ENCODE measurements at regions not wholly inside any gene's neighbourhood (a gene's known extent, or its start where the extent isn't known, plus 50 kb on each side); places are given as distances from the start of the nearest gene placed in this dataset.

DNA sequence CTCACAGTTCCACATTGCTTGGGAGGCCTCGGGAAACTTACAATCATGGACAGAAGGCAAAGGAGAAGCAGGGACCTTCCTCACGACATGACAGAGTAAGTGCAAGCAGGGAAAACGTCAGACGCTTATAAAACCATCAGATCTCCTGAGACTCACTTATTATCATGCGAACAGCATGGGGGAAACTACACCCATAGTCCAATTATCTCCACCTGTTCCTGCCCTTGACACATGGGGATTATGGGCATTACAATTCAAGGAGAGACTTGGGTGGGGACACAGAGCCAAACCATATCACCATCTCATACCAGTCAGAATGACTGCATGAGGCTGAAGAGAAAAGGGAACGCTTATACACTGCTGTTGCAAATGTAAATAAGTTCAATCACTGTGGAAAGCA is 1066.9 kb upstream of the PCDH7 start:
- TF ChIP-seq, protein P1, sequence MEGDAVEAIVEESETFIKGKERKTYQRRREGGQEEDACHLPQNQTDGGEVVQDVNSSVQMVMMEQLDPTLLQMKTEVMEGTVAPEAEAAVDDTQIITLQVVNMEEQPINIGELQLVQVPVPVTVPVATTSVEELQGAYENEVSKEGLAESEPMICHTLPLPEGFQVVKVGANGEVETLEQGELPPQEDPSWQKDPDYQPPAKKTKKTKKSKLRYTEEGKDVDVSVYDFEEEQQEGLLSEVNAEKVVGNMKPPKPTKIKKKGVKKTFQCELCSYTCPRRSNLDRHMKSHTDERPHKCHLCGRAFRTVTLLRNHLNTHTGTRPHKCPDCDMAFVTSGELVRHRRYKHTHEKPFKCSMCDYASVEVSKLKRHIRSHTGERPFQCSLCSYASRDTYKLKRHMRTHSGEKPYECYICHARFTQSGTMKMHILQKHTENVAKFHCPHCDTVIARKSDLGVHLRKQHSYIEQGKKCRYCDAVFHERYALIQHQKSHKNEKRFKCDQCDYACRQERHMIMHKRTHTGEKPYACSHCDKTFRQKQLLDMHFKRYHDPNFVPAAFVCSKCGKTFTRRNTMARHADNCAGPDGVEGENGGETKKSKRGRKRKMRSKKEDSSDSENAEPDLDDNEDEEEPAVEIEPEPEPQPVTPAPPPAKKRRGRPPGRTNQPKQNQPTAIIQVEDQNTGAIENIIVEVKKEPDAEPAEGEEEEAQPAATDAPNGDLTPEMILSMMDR (conservative IDR thresholded peaks at IDR 0.05; ENCODE audit: low read length): no peak
- no peak overlapping the region for H3K4me3 ChIP-seq (ENCODE audit: low read length)
- no peak for DNase-seq (ENCODE audit: low read depth)

DNA sequence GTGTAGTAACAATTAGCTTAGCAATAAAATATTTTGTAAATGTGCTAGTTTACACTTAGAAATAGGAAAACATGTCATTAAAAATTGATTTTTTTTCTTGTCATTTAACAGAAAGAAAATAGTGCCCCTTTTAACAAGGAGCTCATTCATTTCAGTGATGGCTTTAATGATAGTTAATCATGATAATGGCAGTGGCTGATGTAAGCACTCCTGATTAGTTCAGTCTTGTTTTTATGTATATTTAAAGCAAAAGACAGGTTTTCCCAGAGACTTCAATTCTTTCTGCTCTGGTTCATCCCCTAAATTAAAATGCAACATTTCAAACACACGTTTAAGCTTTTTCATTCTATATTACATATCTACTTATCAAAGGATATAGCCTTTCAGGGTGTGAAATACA is 1039.5 kb upstream of the PCDH7 start:
- DNase-seq (ENCODE audit: low read depth): no peak
- H3K4me3 ChIP-seq (ENCODE audit: low read length): no peak overlapping the region
- TF ChIP-seq, protein P1 (conservative IDR thresholded peaks at IDR 0.05; ENCODE audit: low read length): no peak

DNA sequence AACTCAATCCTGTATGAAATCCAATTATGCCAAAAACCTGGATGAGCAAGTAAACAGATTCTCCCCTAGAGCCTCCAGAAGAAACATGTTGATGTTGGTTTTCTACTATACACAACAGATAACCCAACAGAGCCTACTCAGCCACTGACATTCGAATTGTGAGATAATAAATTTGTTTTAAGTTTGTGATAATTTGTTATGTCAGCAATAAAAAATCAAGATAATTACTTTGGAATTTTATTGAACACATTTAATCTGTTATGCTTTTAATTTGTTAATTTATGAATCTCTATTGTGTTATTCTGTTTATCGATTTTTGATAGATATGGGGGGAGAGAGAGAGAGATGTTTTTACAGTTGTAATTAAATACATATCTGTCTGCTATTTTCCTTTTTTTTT is 1016.1 kb upstream of the PCDH7 start:
- H3K4me3 ChIP-seq (ENCODE audit: low read length): no peak overlapping the region
- no peak for DNase-seq (ENCODE audit: low read depth)
- TF ChIP-seq, protein P1 (conservative IDR thresholded peaks at IDR 0.05; ENCODE audit: low read length): no peak

DNA sequence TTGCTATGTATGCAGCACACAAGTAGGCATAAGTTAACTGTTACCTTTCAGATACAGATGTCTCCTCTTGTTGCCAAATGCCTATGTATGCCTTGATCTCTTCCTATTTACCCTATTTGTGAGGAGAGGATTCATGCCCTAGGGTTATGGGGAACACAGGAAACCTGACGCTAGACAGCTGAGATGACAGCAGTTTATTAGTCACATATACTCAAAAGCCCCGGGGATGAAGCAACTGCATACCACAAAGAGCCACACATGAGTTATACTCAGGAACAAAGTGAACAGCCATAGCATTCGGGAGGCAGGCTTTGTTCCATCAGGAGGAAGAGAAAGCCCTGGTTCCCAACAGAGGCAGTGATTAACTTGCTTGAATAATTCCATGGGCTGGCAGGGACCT is 1011.7 kb upstream of the PCDH7 start:
- DNase-seq (ENCODE audit: low read depth): no peak
- no peak overlapping the region for H3K4me3 ChIP-seq (ENCODE audit: low read length)
- TF ChIP-seq, protein P1 (conservative IDR thresholded peaks at IDR 0.05; ENCODE audit: low read length): no peak

DNA sequence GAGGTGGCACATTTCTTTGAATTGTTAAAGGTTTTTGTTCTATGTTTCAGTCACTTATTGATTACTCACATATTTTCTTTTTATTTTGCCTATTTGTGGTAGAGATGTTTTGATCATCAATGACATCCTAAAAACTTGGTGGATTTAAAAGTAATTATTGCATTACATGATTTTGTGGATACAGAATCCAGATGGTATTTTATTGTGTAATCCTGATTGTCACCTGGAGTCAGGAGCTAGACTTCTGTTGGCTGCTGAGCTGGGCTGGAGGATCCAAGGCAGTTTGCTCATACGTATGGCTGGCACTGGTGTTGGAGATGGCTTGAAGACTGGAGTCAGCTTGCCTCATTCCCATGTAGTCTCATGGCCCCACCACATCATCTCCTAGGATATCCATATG is 1009.6 kb upstream of the PCDH7 start:
- DNase-seq (ENCODE audit: low read depth): no peak
- no peak overlapping the region for H3K4me3 ChIP-seq (ENCODE audit: low read length)
- TF ChIP-seq, protein P1 (conservative IDR thresholded peaks at IDR 0.05; ENCODE audit: low read length): no peak

DNA sequence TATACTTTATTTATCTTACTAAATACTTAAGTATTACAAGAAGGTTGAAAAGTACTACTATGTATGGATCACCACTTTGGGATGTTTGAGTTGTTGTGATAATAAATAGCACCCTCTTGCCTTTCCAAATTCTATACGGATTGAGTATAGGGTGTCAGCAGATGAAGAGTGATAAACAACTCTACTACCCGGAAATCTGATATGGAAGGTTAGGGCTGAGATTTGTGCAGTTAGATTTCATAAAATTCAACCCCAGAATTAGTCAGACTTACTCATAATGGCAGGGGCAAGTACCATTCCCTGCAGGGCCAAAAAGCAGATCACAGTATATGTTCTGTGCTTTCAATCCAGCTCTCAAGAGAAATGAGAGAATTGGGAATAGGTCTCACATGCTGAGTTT is 1008.9 kb upstream of the PCDH7 start:
- TF ChIP-seq, protein P1 (conservative IDR thresholded peaks at IDR 0.05; ENCODE audit: low read length): no peak

DNA sequence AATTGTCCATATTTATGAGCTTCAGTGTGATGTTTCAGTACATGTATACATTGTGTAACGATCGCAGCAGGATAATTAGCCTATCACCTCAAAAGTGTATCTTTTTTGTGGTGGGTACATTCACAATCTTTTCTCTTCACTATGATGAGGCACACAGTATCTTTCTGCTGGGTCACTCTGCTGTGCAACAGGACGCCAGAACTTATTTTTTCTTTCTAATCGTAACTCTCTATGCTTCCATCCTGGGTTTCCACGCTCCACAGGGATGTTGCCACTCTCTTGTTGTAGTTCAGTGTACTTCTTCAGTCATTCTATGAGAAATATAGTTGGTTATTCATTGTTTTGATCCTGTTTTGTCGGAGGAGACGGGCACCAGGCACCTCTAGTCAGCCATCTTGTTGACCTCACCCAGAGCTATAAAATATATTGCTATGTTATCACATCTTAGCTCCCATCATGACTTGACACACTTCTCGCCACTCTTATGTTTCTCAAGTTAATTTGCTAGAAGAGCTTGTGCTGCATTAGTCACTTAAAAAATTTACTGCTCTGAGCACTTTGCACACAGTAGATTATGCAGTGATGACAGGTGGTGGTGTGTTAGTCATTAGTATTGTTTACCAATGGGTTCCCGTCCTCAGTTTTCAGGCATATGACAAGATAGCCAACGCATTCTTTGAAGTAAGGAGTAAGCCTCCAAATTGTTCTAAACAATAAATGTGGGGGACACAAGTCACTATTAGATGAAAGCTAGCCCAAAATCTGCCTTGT is 1002.7 kb upstream of the PCDH7 start:
- DNase-seq (ENCODE audit: low read depth): no peak
- no peak overlapping the region for H3K4me3 ChIP-seq (ENCODE audit: low read length)
- TF ChIP-seq, protein P1 (conservative IDR thresholded peaks at IDR 0.05; ENCODE audit: low read length): no peak

More for the DNA sequence above, 1008.9 kb upstream of the PCDH7 start:
- no peak overlapping the region for H3K4me3 ChIP-seq (ENCODE audit: low read length)
- DNase-seq (ENCODE audit: low read depth): no peak

Measured in AG10803 (cell line).